Karpas-422 (cell line): ENCODE measurements at regions not wholly inside any gene's neighbourhood (a gene's known extent, or its start where the extent isn't known, plus 50 kb on each side); places are given as distances from the start of the nearest gene placed in this dataset.

Experiments
- DNase-seq: peaks from one replicate; pipeline ENCODE4 v3.0.0-alpha.2; 2015
- H2AFZ ChIP-seq: fragments of 200-600 bp; sonication (generic); 2 replicates; pipeline ENCODE4 v1.6.1; 2014; ENCODE audit warnings: antibody characterized with exemption, low read length, mixed read lengths
- H3K27ac ChIP-seq: fragments of 200-600 bp; sonication (generic); 2 replicates; pipeline ENCODE4 v1.5.1; 2014; ENCODE audit warnings: mild to moderate bottlenecking, low read length, moderate library complexity
- H3K27me3 ChIP-seq: fragments of 200-600 bp; sonication (generic); 2 replicates; pipeline ENCODE4 v1.6.1; 2014; ENCODE audit warnings: low read length, mixed read lengths
- H3K36me3 ChIP-seq: fragments of 200-600 bp; sonication (generic); 2 replicates; pipeline ENCODE4 v1.6.1; 2014; ENCODE audit warnings: low read length, mixed read lengths; ENCODE audit not compliant: insufficient read depth
- H3K4me1 ChIP-seq: fragments of 200-600 bp; sonication (generic); 2 replicates; pipeline ENCODE4 v1.6.1; 2014; ENCODE audit warnings: mild to moderate bottlenecking, low read length, mixed read lengths
- H3K4me2 ChIP-seq: fragments of 200-600 bp; sonication (generic); 2 replicates; pipeline ENCODE4 v1.6.1; 2014; ENCODE audit warnings: low read length, low read depth, mild to moderate bottlenecking; ENCODE audit not compliant: poor library complexity, severe bottlenecking
- H3K4me3 ChIP-seq: fragments of 200-600 bp; sonication (generic); 2 replicates; pipeline ENCODE4 v1.5.1; 2014; ENCODE audit warnings: mild to moderate bottlenecking, antibody characterized with exemption, low read length, mixed read lengths
- H3K79me2 ChIP-seq: fragments of 200-600 bp; sonication (generic); 2 replicates; pipeline ENCODE4 v1.6.1; 2014; ENCODE audit warnings: mild to moderate bottlenecking, low read length, mixed read lengths
- H3K9ac ChIP-seq: fragments of 200-600 bp; sonication (generic); 2 replicates; pipeline ENCODE4 v1.6.0; 2014; ENCODE audit warnings: low read length
- H3K9me2 ChIP-seq: fragments of 200-600 bp; sonication (generic), shearing (Covaris generic); replicated peaks from 2 replicates; pipeline ENCODE4 v1.6.0; 2014; ENCODE audit warnings: mild to moderate bottlenecking, low read length, moderate library complexity; ENCODE audit not compliant: insufficient read depth
- H3K9me3 ChIP-seq: fragments of 300-700, 200-600 bp; sonication (generic); 2 replicates; pipeline ENCODE4 v1.6.1; 2014; ENCODE audit warnings: low read length, mixed read lengths
- H4K20me1 ChIP-seq: fragments of 200-600 bp; sonication (generic); 2 replicates; pipeline ENCODE4 v1.6.1; 2014; ENCODE audit warnings: mild to moderate bottlenecking, antibody characterized with exemption, low read length, low read depth; ENCODE audit not compliant: insufficient read depth

DNA sequence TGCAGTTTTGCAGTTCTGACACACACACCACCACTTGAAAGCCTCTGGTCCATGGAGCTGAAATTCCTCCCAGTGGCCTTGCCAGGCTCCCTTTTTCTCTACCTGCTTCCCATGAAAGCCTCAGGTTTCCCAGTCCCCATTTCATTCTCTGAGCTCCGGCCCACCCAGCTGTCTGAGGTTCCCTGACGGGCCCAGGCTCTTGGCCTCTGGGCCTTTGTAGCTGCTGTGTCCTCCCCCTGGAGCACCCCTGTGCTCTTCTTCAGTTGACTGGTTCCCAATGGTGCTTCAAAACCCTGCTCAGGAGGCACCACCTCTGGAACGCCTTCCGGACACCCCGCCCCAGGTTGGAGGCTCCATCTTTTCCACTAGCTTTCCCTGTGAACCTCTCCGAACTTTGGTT lies 155.9 kb upstream of the SHB start:
- Histone ChIP-seq H3K9me3 (no peaks in the 10 kb centered on the region), H3K36me3 (no peaks in the 10 kb centered on the region), H3K27ac (no peak overlapping the region), H3K9me2 (no peaks in the 10 kb centered on the region), H2AFZ (no peak overlapping the region), H3K27me3 (no peaks in the 10 kb centered on the region), H3K4me1 (peaks cover 42% of the 10 kb centered on the region), H3K79me2 (no peaks in the 10 kb centered on the region), H3K4me3 (no peak overlapping the region), H3K4me2 (peak overlapping the region; percentile 14), H3K9ac (no peak overlapping the region), H4K20me1 (no peaks in the 10 kb centered on the region)
- no peak for DNase-seq

DNA sequence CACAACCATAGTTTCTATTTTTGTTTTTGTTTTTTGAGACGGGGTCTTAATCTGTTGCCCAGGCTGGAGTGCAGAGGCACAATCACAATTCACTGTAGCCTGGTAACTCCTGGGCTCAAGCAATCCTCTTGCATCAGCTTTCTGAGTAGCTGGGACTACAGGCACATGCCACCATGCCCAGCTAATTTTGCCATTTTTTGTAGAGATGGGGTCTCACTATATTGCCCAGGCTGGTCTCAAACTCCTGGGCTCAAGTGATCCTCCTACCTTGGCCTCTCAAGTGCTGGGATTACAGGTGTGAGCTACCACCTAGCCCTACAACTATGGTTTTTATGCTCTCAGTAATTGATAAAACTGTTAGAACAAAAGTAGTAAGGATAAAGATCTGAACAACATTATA lies 147.5 kb upstream of the SHB start:
- Histone ChIP-seq H4K20me1 (no peaks in the 10 kb centered on the region), H3K36me3 (no peaks in the 10 kb centered on the region), H3K27me3 (no peaks in the 10 kb centered on the region), H3K9ac (no peak overlapping the region), H3K9me2 (no peaks in the 10 kb centered on the region), H3K9me3 (no peaks in the 10 kb centered on the region), H3K79me2 (no peaks in the 10 kb centered on the region), H3K4me1 (peaks cover 5% of the 10 kb centered on the region), H3K4me2 (no peak overlapping the region), H3K4me3 (no peak overlapping the region), H3K27ac (no peak overlapping the region), H2AFZ (no peak overlapping the region)
- no peak for DNase-seq

DNA sequence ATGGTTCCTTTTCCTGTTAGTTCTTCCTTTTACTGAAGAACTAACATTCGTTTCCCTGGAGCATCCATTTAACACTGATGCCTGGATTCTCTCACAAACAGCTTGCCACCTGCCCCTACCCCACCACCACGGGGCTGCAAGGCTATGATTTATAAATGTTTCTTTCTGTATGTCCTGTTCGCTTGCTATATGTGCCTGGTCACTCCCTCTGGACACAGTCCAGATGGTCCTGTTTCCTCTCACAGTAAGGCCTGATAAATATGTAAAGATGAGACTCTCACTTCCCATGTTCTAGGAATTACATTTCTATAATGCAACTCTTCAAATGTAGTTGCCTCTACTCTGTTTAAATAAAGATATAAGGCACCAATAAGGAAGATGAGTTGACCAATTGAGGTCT lies 146.4 kb upstream of the SHB start:
- Histone ChIP-seq H4K20me1 (no peaks in the 10 kb centered on the region), H3K4me3 (no peak overlapping the region), H3K4me2 (no peak overlapping the region), H3K79me2 (no peaks in the 10 kb centered on the region), H3K36me3 (no peaks in the 10 kb centered on the region), H3K9me2 (no peaks in the 10 kb centered on the region), H3K9me3 (no peaks in the 10 kb centered on the region), H3K9ac (no peak overlapping the region), H2AFZ (no peak overlapping the region), H3K27ac (no peak overlapping the region), H3K4me1 (peaks cover 5% of the 10 kb centered on the region), H3K27me3 (no peaks in the 10 kb centered on the region)
- DNase-seq, result no peak

GRCh38 chr9:38214432-38214831 lies 145.4 kb upstream of the SHB start:
- Histone ChIP-seq H3K79me2 (no peaks in the 10 kb centered on the region), H3K36me3 (no peaks in the 10 kb centered on the region), H3K4me1 (peaks cover 5% of the 10 kb centered on the region), H3K9ac (no peak overlapping the region), H3K27me3 (no peaks in the 10 kb centered on the region), H2AFZ (no peak overlapping the region), H3K4me2 (no peak overlapping the region), H3K9me2 (no peaks in the 10 kb centered on the region), H3K9me3 (no peaks in the 10 kb centered on the region), H3K4me3 (no peak overlapping the region), H3K27ac (no peak overlapping the region), H4K20me1 (no peaks in the 10 kb centered on the region)
- no peak for DNase-seq

DNA sequence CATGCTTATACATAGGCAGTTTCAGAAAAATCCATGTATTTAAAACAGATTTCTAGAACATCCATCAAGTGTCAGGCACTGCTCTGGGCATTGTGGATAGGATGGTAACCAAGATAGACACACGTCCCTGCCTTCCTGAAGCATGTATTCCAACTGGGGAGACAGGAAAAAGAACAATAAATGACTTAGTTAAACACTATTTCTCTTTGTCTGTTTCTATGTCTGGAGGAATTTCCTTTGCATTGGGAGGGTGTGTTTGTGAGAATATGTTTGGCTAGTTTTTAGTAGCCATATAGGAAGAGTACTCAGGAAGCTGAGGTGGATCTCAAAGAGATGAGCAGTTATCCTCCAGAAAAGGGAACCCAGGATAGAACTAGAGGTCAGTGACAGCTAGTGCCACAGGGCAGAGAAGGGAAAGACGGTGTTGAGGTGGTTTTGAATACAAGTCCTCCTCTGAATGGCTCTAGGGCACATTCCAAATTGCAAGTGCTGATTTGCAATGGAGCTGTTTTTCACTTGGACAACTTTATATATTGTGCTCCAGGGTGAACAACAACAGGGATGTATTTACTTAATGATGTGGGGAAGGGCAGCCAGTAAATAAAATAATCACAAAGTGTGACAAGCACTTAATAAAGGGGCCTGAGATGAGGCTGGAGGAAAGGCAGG lies 144.7 kb upstream of the SHB start:
- no peak overlapping the region for H3K9ac ChIP-seq
- no peaks in the 10 kb centered on the region for H3K27me3 ChIP-seq
- H3K4me1 ChIP-seq, result peaks cover 3% of the 10 kb centered on the region
- H3K9me2 ChIP-seq, result no peaks in the 10 kb centered on the region
- H2AFZ ChIP-seq, result no peak overlapping the region
- H3K27ac ChIP-seq, result no peak overlapping the region
- DNase-seq, result no peak
- H3K36me3 ChIP-seq, result no peaks in the 10 kb centered on the region
- no peaks in the 10 kb centered on the region for H3K9me3 ChIP-seq
- H3K4me3 ChIP-seq, result no peak overlapping the region
- H3K4me2 ChIP-seq, result no peak overlapping the region
- H3K79me2 ChIP-seq, result no peaks in the 10 kb centered on the region
- H4K20me1 ChIP-seq, result no peaks in the 10 kb centered on the region

- Histone ChIP-seq H3K4me2 (no peak overlapping the region), H3K4me1 (no peaks in the 10 kb centered on the region), H3K9me3 (peaks cover 5% of the 10 kb centered on the region; the same call in 1 of the 2 replicates), H4K20me1 (no peaks in the 10 kb centered on the region), H2AFZ (no peak overlapping the region), H3K4me3 (no peak overlapping the region), H3K27ac (no peak overlapping the region), H3K79me2 (no peaks in the 10 kb centered on the region), H3K9me2 (no peaks in the 10 kb centered on the region), H3K36me3 (no peaks in the 10 kb centered on the region), H3K27me3 (peaks cover 2% of the 10 kb centered on the region; the same call in 1 of the 2 replicates), H3K9ac (no peak overlapping the region)
- no peak for DNase-seq
Measured at GRCh38 chr9:38212016-38212415, 143.0 kb upstream of the SHB start.

- Histone ChIP-seq H3K9me3 (peaks cover 5% of the 10 kb centered on the region; the same call in 1 of the 2 replicates), H3K9ac (no peak overlapping the region), H3K79me2 (no peaks in the 10 kb centered on the region), H3K27me3 (peaks cover 2% of the 10 kb centered on the region; the same call in 1 of the 2 replicates), H2AFZ (no peak overlapping the region), H3K4me2 (no peak overlapping the region), H3K9me2 (no peaks in the 10 kb centered on the region), H3K4me1 (peaks cover 2% of the 10 kb centered on the region), H3K27ac (no peak overlapping the region), H3K36me3 (no peaks in the 10 kb centered on the region), H3K4me3 (no peak overlapping the region), H4K20me1 (no peaks in the 10 kb centered on the region)
- DNase-seq, result no peak
Measured at GRCh38 chr9:38211002-38211401, 142.0 kb upstream of the SHB start.

GRCh38 chr9:38208206-38208901 lies 139.3 kb upstream of the SHB start:
- DNase-seq, result no peak
- Histone ChIP-seq H3K36me3 (no peaks in the 10 kb centered on the region), H3K79me2 (no peaks in the 10 kb centered on the region)

More at GRCh38 chr9:38208206-38208901, 139.3 kb upstream of the SHB start:
- no peak overlapping the region for H3K27ac ChIP-seq
- H3K4me3 ChIP-seq, result no peak overlapping the region
- H3K4me1 ChIP-seq, result peaks cover 15% of the 10 kb centered on the region
- no peaks in the 10 kb centered on the region for H3K9me2 ChIP-seq
- no peak overlapping the region for H3K9ac ChIP-seq
- peaks cover 2% of the 10 kb centered on the region; the same call in 1 of the 2 replicates for H3K27me3 ChIP-seq
- H4K20me1 ChIP-seq, result no peaks in the 10 kb centered on the region
- H3K9me3 ChIP-seq, result peaks cover 5% of the 10 kb centered on the region; the same call in 1 of the 2 replicates
- H3K4me2 ChIP-seq, result no peak overlapping the region
- H2AFZ ChIP-seq, result no peak overlapping the region
